ENCODE measurements at regions not wholly inside any gene's neighbourhood (a gene's known extent, or its start where the extent isn't known, plus 50 kb on each side); places are given as distances from the start of the nearest gene placed in this dataset.
"Not testable (repeated sequence)": the region's sequence is repeated elsewhere in the genome, so short reads cannot be mapped to it uniquely, and the experiment has no call there.

DNA sequence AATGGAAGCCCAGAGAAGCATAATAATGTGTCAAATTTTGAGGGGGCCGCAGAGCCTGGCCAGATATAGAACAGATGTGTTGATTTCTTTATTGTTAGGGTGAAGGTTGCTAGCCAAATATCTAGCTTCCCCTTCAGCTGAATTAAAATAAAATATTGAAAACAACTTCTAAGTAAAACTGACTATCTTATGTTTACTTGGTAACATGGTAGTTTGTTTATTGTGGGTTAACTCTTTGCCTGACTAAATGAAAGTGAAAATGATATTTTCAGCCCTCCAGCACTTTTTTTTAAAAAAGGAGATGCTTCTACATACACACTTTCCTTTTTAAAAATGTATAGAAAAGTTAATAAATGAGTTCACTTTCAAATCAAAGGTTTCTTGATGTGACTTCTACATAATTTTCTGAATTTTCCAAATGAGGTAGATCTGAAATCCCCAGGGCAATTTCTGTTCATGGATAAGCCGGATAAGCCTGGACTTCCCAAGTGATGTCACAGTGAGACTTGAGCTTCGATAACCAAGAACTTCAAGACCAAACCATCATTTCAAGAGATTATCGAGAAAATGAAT, 172.1 kb upstream of the OLIG3 start:
- Histone ChIP-seq H3K4me1 (ENCODE audit: control insufficient read depth, insufficient read depth, low read length, unreplicated experiment) (no peaks in the 10 kb centered on the region), H3K4me3 (ENCODE audit: low read depth, low read length) (no peak overlapping the region), H3K36me3 (ENCODE audit: insufficient read depth, low read length) (no peaks in the 10 kb centered on the region), H3K27ac (ENCODE audit: low read depth, low read length) (no peak overlapping the region), H3K79me2 (ENCODE audit: control insufficient read depth, insufficient read depth, low read length, unreplicated experiment) (no peaks in the 10 kb centered on the region), H2AFZ (ENCODE audit: low read length, unreplicated experiment) (no peak overlapping the region), H3K27me3 (ENCODE audit: insufficient read depth, low read length) (no peaks in the 10 kb centered on the region)

DNA sequence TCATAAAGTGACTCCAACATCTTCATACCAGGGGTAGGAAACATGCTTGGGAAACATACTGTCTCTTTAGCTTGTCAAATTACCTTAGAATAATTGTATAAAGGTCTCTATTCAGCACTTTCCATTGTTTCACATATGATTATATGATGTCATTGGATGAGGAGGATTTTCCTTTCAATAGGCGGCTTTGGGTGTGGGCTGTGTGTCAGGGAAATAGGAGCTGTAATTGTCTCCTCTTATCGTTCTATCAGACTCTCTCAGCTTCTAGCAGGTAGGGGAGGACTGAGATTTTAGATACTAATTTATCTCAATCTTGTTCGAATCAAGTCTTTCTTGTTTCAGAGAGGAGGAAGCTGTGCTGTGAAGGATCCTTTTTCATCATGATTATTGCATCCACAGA, 179.4 kb upstream of the OLIG3 start:
- H2AFZ ChIP-seq (ENCODE audit: low read length, unreplicated experiment): no peak overlapping the region
- no peak overlapping the region for H3K4me3 ChIP-seq (ENCODE audit: low read depth, low read length)
- no peaks in the 10 kb centered on the region for H3K27me3 ChIP-seq (ENCODE audit: insufficient read depth, low read length)
- H3K27ac ChIP-seq (ENCODE audit: low read depth, low read length): no peak overlapping the region
- no peaks in the 10 kb centered on the region for H3K79me2 ChIP-seq (ENCODE audit: control insufficient read depth, insufficient read depth, low read length, unreplicated experiment)
- H3K4me1 ChIP-seq (ENCODE audit: control insufficient read depth, insufficient read depth, low read length, unreplicated experiment): no peaks in the 10 kb centered on the region
- no peaks in the 10 kb centered on the region for H3K36me3 ChIP-seq (ENCODE audit: insufficient read depth, low read length)

DNA sequence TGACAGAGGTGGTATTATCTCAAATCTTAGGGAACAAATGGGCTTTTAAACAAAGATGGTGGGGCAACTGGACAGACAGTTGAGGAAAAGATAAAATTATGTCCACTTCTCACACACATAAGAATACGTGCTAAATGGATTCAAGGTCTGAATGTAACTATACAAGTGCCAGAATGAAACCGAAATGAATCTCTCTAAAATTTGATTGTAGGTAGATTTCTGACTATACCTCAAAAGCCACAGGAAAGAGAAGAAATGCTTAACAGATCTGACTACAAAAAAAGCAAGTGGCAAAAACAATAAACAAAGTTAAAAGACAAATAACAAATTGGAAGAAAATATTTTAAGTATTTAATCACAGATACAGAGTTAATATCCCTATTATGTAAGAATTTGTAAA, 182.7 kb upstream of the OLIG3 start:
- H2AFZ ChIP-seq (ENCODE audit: low read length, unreplicated experiment): no peak overlapping the region
- no peak overlapping the region for H3K27ac ChIP-seq (ENCODE audit: low read depth, low read length)
- no peaks in the 10 kb centered on the region for H3K27me3 ChIP-seq (ENCODE audit: insufficient read depth, low read length)
- peaks cover 13% of the 10 kb centered on the region for H3K4me1 ChIP-seq (ENCODE audit: control insufficient read depth, insufficient read depth, low read length, unreplicated experiment)
- H3K79me2 ChIP-seq (ENCODE audit: control insufficient read depth, insufficient read depth, low read length, unreplicated experiment): no peaks in the 10 kb centered on the region
- H3K4me3 ChIP-seq (ENCODE audit: low read depth, low read length): no peak overlapping the region
- no peaks in the 10 kb centered on the region for H3K36me3 ChIP-seq (ENCODE audit: insufficient read depth, low read length)

DNA sequence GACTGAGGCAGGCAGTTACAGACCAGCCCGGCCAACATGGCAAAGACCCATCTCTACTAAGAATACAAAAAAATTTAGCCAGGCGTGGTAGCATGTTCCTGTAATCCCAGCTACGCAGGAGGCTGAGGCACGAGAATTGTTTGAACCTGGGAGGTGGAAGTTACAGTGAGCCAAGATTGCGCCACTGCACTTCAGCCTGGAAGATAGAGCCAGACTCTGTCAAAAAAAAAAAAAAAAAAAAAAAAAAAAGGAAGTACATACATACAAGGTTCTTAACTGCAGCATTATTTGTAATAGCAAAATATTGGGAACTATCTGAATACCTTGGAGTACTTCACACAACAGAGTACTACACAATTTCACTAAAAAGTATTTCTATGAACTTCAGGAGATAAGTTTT, 183.5 kb upstream of the OLIG3 start:
- Histone ChIP-seq H3K27me3 (ENCODE audit: insufficient read depth, low read length) (no peaks in the 10 kb centered on the region), H3K27ac (ENCODE audit: low read depth, low read length) (no peak overlapping the region), H3K36me3 (ENCODE audit: insufficient read depth, low read length) (no peaks in the 10 kb centered on the region), H3K4me3 (ENCODE audit: low read depth, low read length) (no peak overlapping the region), H2AFZ (ENCODE audit: low read length, unreplicated experiment) (no peak overlapping the region), H3K4me1 (ENCODE audit: control insufficient read depth, insufficient read depth, low read length, unreplicated experiment) (peaks cover 14% of the 10 kb centered on the region), H3K79me2 (ENCODE audit: control insufficient read depth, insufficient read depth, low read length, unreplicated experiment) (no peaks in the 10 kb centered on the region)

DNA sequence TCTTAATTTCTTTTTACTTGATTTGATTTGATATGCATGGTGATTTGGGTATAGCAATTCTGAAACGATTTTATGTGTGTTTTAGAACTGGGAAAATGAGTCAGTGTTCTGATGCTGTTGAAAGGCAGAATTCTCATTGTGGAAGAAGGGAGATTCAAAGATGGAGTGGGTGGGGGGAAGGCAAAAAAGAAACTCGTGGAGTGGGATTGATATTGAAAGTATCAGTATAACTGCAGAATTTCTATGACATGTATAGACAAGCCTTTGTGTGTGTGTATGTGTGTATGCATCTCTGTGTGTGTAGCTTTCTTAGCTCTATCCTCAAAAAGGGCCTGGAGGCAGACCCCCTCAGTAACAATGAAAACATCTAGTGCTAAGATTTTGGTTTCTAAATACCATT, 184.3 kb upstream of the OLIG3 start:
- H3K27me3 ChIP-seq (ENCODE audit: insufficient read depth, low read length): no peaks in the 10 kb centered on the region
- H3K27ac ChIP-seq (ENCODE audit: low read depth, low read length): no peak overlapping the region
- no peak overlapping the region for H3K4me3 ChIP-seq (ENCODE audit: low read depth, low read length)
- no peaks in the 10 kb centered on the region for H3K79me2 ChIP-seq (ENCODE audit: control insufficient read depth, insufficient read depth, low read length, unreplicated experiment)
- peaks cover 14% of the 10 kb centered on the region for H3K4me1 ChIP-seq (ENCODE audit: control insufficient read depth, insufficient read depth, low read length, unreplicated experiment)
- H3K36me3 ChIP-seq (ENCODE audit: insufficient read depth, low read length): no peaks in the 10 kb centered on the region
- no peak overlapping the region for H2AFZ ChIP-seq (ENCODE audit: low read length, unreplicated experiment)

DNA sequence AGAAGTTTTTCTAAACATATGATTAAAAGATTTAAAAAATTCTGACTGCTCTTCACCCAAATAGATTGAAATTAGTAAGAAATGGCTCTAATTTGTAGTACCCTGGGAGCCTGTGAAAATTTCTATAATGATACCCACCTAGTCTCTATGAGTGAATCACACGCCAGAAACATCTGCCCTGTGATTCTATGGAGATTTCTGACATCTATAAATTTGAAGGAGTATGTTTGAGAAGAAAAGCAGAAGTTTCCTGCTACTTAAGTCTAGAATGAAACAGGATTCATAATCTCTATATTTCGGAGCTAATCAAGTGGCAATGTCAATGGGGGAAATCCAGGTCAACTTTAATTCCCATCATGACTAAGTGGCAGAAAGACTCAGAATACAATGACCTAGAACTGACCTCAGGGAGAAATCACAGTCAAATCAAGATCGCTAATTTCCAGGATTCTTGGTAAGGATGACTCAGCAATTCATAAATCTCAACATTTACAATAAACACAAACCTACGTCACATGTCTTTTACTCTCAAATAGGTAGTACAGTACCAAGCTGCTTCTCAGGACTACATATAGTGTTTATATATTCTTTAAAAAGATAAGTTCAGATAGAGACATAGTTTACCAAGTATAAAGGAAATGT, 186.2 kb upstream of the TNFAIP3 start:
- no peak overlapping the region for H3K4me3 ChIP-seq (ENCODE audit: low read depth, low read length)
- H3K4me1 ChIP-seq (ENCODE audit: control insufficient read depth, insufficient read depth, low read length, unreplicated experiment): peaks cover 21% of the 10 kb centered on the region
- H3K36me3 ChIP-seq (ENCODE audit: insufficient read depth, low read length): no peaks in the 10 kb centered on the region
- H3K27me3 ChIP-seq (ENCODE audit: insufficient read depth, low read length): no peaks in the 10 kb centered on the region
- no peak overlapping the region for H2AFZ ChIP-seq (ENCODE audit: low read length, unreplicated experiment)
- H3K27ac ChIP-seq (ENCODE audit: low read depth, low read length): peak overlapping the region; percentile 69
- H3K79me2 ChIP-seq (ENCODE audit: control insufficient read depth, insufficient read depth, low read length, unreplicated experiment): no peaks in the 10 kb centered on the region

DNA sequence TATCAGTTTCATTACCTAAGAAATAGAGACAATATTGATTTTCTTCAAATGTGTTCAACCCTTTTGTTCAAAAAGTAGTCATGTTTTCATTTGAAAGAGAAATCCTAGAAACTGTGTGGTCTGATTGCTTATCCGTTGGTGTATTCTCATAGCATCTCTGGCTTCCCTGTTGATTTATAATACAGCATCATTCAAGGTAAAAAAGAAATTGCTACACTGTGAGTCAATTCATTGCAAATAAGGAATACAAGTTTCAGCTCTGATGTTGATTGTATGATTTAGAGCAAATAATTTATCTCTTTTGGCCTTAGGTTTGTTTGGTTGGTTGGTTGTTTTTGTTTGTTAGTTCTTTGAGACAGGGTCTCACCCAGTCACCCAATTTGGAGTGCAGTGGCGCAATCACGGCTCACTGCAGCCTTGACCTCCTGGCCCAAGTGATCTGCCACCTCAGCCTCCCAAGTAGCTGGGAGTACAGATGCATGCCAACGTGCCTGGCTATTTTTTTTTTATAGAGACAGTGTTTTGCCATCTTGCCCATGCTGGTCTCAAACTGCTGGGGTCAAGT, 185.5 kb upstream of the TNFAIP3 start:
- Histone ChIP-seq H3K4me3 (ENCODE audit: low read depth, low read length) (no peak overlapping the region), H3K27ac (ENCODE audit: low read depth, low read length) (peak overlapping the region; percentile 69), H3K36me3 (ENCODE audit: insufficient read depth, low read length) (no peaks in the 10 kb centered on the region), H2AFZ (ENCODE audit: low read length, unreplicated experiment) (no peak overlapping the region), H3K79me2 (ENCODE audit: control insufficient read depth, insufficient read depth, low read length, unreplicated experiment) (no peaks in the 10 kb centered on the region), H3K4me1 (ENCODE audit: control insufficient read depth, insufficient read depth, low read length, unreplicated experiment) (peaks cover 21% of the 10 kb centered on the region), H3K27me3 (ENCODE audit: insufficient read depth, low read length) (no peaks in the 10 kb centered on the region)

DNA sequence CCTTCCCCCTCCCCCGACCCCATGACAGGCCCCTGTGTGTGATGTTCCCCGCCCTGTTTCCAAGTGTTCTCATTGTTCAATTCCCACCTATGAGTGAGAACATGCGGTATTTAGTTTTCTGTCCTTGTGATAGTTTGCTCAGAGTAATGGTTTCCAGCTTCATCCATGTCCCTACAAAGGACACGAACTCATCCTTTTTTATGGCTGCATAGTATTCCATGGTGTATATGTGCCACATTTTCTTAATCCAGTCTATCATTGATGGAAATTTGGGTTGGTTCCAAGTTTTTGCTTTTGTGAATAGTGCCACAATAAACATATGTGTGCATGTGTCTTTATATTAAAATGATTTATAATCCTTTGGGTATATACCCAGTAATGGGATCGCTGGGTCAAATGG, 184.4 kb upstream of the TNFAIP3 start:
- not testable (repeated sequence) for H3K36me3 ChIP-seq (ENCODE audit: insufficient read depth, low read length); H3K27ac ChIP-seq (ENCODE audit: low read depth, low read length); H2AFZ ChIP-seq (ENCODE audit: low read length, unreplicated experiment); H3K79me2 ChIP-seq (ENCODE audit: control insufficient read depth, insufficient read depth, low read length, unreplicated experiment); H3K4me3 ChIP-seq (ENCODE audit: low read depth, low read length); H3K27me3 ChIP-seq (ENCODE audit: insufficient read depth, low read length)
- peaks cover 21% of the 10 kb centered on the region for H3K4me1 ChIP-seq (ENCODE audit: control insufficient read depth, insufficient read depth, low read length, unreplicated experiment)

DNA sequence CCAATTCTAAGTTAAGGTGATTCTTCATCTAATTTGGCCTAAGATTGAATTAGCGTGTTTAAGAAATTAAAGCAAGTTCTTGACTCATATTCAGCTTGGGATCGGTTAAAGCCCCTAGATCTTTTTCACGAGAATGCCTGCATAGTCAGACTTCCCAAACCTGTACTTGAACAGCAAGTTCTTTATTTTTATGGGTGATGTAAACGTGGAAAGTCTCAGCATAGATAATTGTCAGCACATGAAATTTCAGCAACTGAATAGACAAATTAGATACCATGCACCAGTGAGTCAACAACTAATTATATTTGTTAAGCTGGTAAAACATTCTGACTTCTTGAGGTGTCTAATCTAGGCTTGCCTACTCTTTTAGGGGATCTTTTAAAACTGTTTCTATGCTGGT, 183.1 kb upstream of the TNFAIP3 start:
- no peak overlapping the region for H3K4me3 ChIP-seq (ENCODE audit: low read depth, low read length)
- no peaks in the 10 kb centered on the region for H3K36me3 ChIP-seq (ENCODE audit: insufficient read depth, low read length)
- H3K4me1 ChIP-seq (ENCODE audit: control insufficient read depth, insufficient read depth, low read length, unreplicated experiment): peaks cover 21% of the 10 kb centered on the region
- no peaks in the 10 kb centered on the region for H3K27me3 ChIP-seq (ENCODE audit: insufficient read depth, low read length)
- no peak overlapping the region for H3K27ac ChIP-seq (ENCODE audit: low read depth, low read length)
- H2AFZ ChIP-seq (ENCODE audit: low read length, unreplicated experiment): peak overlapping the region; percentile 49
- no peaks in the 10 kb centered on the region for H3K79me2 ChIP-seq (ENCODE audit: control insufficient read depth, insufficient read depth, low read length, unreplicated experiment)

DNA sequence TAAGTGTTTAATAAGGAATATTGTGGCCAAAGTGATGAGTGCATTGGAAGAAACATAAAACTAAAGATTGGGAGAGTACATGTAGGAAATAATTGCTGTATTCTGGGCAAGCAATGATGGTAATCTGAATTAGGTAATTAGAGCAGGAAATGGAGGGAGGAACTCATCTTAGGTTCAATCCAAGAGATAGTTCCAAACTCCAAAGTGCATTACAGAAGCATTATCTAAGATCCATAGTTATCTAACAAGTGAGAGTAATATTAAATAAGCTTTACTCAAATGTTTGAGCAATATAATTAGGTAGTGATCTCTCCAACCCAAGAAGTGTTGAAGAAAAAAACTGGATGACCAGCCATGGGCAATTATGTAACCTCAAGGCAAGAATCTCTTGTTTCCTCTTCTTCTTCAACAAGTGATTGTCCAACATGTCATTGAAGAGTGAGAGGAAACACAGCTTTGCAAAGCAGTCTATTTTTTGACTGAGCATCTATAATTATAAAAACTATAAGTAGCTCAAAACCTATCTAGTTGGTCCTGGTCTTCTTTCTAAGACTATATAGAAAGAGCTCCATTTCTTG, 181.2 kb upstream of the TNFAIP3 start:
- H3K27me3 ChIP-seq (ENCODE audit: insufficient read depth, low read length): no peaks in the 10 kb centered on the region
- no peaks in the 10 kb centered on the region for H3K79me2 ChIP-seq (ENCODE audit: control insufficient read depth, insufficient read depth, low read length, unreplicated experiment)
- H3K4me1 ChIP-seq (ENCODE audit: control insufficient read depth, insufficient read depth, low read length, unreplicated experiment): peaks cover 18% of the 10 kb centered on the region
- H2AFZ ChIP-seq (ENCODE audit: low read length, unreplicated experiment): no peak overlapping the region
- no peaks in the 10 kb centered on the region for H3K36me3 ChIP-seq (ENCODE audit: insufficient read depth, low read length)
- H3K27ac ChIP-seq (ENCODE audit: low read depth, low read length): no peak overlapping the region
- no peak overlapping the region for H3K4me3 ChIP-seq (ENCODE audit: low read depth, low read length)

DNA sequence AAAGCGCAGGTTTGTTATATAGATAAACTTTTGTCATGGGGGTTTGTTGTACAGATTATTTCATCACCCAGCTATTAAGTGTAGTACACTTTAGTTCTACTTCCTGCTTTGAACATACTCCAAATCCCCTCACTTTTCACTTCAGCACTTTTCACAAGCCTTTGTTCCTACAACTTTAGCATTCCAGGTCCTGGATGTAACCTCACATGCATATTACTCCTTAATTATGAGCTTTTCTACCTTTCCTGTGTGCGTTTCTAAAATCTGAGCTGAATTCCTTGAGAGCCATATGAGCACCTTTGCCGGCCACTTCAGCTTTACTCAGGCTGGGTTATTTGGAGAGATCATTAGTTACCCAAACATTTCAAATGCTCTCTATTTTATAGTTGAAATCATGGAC, 179.2 kb upstream of the TNFAIP3 start:
- Histone ChIP-seq H3K27me3 (ENCODE audit: insufficient read depth, low read length) (no peaks in the 10 kb centered on the region), H3K4me3 (ENCODE audit: low read depth, low read length) (no peak overlapping the region), H3K4me1 (ENCODE audit: control insufficient read depth, insufficient read depth, low read length, unreplicated experiment) (peaks cover 8% of the 10 kb centered on the region), H3K27ac (ENCODE audit: low read depth, low read length) (no peak overlapping the region), H3K36me3 (ENCODE audit: insufficient read depth, low read length) (no peaks in the 10 kb centered on the region), H3K79me2 (ENCODE audit: control insufficient read depth, insufficient read depth, low read length, unreplicated experiment) (no peaks in the 10 kb centered on the region), H2AFZ (ENCODE audit: low read length, unreplicated experiment) (no peak overlapping the region)

Measured in ACC112 (cell line).